RWPE2 (cell line): ENCODE measurements at regions not wholly inside any gene's neighbourhood (a gene's known extent, or its start where the extent isn't known, plus 50 kb on each side); places are given as distances from the start of the nearest gene placed in this dataset.
A peak's percentile ranks its signal among the peaks of the same experiment; 100 is the strongest.
"Not testable (repeated sequence)": the region's sequence is repeated elsewhere in the genome, so short reads cannot be mapped to it uniquely, and the experiment has no call there.

Experiments used
- ATAC-seq: fragments of 200-7000 bp; cut with Tn5 transposase; 3 replicates; pipeline ENCODE4 v1.9.1; 2021; ENCODE audit warnings: low read depth
- DNase-seq: peaks from one replicate; pipeline ENCODE4 v3.0.0-alpha.2; 2020; ENCODE audit warnings: low spot score
- H3K27ac ChIP-seq: fragments of 450-650 bp; 2 replicates; pipeline ENCODE4 v1.5.1; 2017; ENCODE audit warnings: mild to moderate bottlenecking; ENCODE audit not compliant: poor library complexity, severe bottlenecking
- H3K27me3 ChIP-seq: fragments of 250-450 bp; sonication (Bioruptor Pico); 2 replicates; pipeline ENCODE4 v1.5.1; 2021; ENCODE audit warnings: mild to moderate bottlenecking, moderate library complexity; ENCODE audit not compliant: insufficient read depth, poor library complexity, severe bottlenecking
- H3K36me3 ChIP-seq: fragments of 250-450 bp; sonication (Bioruptor Pico); 2 replicates; pipeline ENCODE4 v1.5.1; 2020; ENCODE audit warnings: low read depth, mild to moderate bottlenecking, moderate library complexity
- H3K4me1 ChIP-seq: fragments of 250-450 bp; sonication (Bioruptor Pico); 2 replicates; pipeline ENCODE4 v1.5.1; 2021; ENCODE audit warnings: mild to moderate bottlenecking, moderate library complexity; ENCODE audit not compliant: insufficient read depth, poor library complexity, severe bottlenecking
- H3K4me3 ChIP-seq: fragments of 250-450 bp; sonication (Bioruptor Pico); 2 replicates; pipeline ENCODE4 v1.5.1; 2021; ENCODE audit warnings: mild to moderate bottlenecking, moderate library complexity; ENCODE audit not compliant: severe bottlenecking
- H3K9me3 ChIP-seq: fragments of 250-450 bp; sonication (Bioruptor Pico); 2 replicates; pipeline ENCODE4 v1.5.1; 2021; ENCODE audit warnings: mild to moderate bottlenecking, moderate library complexity; ENCODE audit not compliant: severe bottlenecking
- TF ChIP-seq, protein P1 (sequence below): fragments of 450-650 bp; IDR thresholded peaks from one replicate; pipeline ENCODE4 v1.5.1; 2017; ENCODE audit warnings: mild to moderate bottlenecking, moderate library complexity; ENCODE audit not compliant: poor library complexity, severe bottlenecking

DNA sequence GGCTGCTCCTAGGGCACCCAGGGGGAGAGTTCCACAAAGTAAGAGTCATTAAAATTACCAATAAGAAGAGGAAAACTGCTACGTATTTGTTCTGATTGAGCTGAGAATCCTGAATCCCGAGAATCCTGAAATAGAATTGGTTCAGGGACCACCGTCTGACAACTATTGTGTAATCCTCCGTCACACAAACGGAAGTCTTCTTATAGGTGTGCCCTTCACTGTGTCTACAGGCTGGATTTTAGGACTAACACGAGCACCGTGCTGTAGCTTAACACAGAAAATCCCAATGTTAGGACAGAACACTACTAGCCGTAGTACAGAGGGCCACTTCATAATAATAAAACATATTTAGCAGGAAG is 50.6 kb upstream of the RNF182 start:
- DNase-seq (no peak), ATAC-seq (no peak)
- no peaks in the 10 kb centered on the region for H3K4me1 ChIP-seq
- no peaks in the 10 kb centered on the region for H3K36me3 ChIP-seq
- no peak overlapping the region for H3K27ac ChIP-seq
- H3K4me3 ChIP-seq, result peak overlapping the region; percentile 25
- no peaks in the 10 kb centered on the region for H3K27me3 ChIP-seq
- no peaks in the 10 kb centered on the region for H3K9me3 ChIP-seq
- TF ChIP-seq, protein P1, sequence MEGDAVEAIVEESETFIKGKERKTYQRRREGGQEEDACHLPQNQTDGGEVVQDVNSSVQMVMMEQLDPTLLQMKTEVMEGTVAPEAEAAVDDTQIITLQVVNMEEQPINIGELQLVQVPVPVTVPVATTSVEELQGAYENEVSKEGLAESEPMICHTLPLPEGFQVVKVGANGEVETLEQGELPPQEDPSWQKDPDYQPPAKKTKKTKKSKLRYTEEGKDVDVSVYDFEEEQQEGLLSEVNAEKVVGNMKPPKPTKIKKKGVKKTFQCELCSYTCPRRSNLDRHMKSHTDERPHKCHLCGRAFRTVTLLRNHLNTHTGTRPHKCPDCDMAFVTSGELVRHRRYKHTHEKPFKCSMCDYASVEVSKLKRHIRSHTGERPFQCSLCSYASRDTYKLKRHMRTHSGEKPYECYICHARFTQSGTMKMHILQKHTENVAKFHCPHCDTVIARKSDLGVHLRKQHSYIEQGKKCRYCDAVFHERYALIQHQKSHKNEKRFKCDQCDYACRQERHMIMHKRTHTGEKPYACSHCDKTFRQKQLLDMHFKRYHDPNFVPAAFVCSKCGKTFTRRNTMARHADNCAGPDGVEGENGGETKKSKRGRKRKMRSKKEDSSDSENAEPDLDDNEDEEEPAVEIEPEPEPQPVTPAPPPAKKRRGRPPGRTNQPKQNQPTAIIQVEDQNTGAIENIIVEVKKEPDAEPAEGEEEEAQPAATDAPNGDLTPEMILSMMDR, result no peak

DNA sequence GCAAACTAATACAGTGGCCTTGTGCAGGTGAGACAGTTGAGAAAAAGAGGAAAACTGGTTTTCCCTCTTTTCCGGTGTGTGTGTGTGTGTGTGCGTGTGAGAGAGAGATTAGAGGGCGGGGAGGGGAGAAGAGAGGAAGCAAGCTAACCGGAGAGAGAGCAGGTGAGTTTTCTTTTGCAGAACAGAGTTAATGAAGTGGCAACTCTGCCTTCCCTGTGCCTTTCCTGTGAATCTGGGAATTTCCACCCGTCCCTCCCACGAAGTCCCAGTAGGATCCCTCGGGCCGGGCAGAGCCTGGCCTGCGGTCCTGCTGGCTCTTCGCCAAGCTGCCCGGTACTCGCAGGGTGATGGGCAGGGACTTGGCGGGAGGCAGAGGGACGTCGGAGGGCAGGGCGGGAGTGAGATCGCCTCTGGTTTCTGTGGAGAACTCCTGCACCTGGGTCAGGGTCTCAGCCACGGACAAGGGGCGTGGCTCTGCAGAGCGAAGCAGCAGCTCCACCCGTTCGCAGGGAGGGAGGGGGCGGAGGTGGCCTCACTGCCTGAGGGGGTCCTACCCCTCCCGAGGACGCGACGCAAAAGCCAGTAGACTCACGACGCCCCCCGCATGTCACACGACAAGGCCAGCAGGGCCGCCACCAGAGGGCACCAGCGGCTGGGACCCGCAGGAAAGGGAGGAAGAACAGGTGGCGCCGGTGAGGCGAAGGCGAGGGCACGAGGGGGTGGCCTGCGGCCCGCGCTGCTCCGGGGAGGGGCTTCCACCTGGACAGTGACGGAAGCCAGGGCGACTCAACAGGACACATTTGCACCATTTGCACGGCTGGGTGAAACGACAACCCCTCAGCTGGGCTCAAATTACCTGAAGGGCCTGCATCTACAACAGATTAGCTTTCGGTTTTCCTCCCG is 51.2 kb upstream of the RNF182 start:
- Histone ChIP-seq H3K27ac (no peak overlapping the region), H3K36me3 (no peaks in the 10 kb centered on the region), H3K9me3 (no peaks in the 10 kb centered on the region), H3K27me3 (no peaks in the 10 kb centered on the region), H3K4me1 (no peaks in the 10 kb centered on the region), H3K4me3 (peak overlapping the region; percentile 25)
- TF ChIP-seq, protein P1, result peak; percentile 84
- peak; percentile 71 for DNase-seq
- ATAC-seq, result peak; percentile 74

DNA sequence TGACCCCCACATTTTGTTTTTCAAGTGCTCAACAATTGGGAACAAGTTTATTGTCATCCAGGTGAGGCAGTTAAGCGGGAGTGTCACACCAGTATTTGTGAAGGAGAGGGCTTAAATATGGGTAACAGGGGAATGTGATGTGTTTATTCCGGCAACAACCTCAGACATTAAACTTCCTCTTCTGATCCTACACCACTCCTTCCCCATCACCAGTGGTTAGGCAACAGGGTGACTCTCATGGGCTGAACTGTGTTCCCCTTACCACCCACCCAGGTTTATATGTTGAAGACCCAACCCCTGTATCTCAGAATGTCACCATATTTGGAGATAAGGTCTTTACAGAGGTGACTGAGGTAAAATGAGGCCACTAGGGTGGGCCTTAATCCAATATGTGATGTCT is 52.1 kb upstream of the RNF182 start:
- H3K36me3 ChIP-seq, result no peaks in the 10 kb centered on the region
- no peak overlapping the region for H3K4me3 ChIP-seq
- H3K4me1 ChIP-seq, result no peaks in the 10 kb centered on the region
- H3K9me3 ChIP-seq, result no peaks in the 10 kb centered on the region
- H3K27me3 ChIP-seq, result no peaks in the 10 kb centered on the region
- no peak for ATAC-seq
- TF ChIP-seq, protein P1, result no peak
- no peak overlapping the region for H3K27ac ChIP-seq
- DNase-seq, result no peak

DNA sequence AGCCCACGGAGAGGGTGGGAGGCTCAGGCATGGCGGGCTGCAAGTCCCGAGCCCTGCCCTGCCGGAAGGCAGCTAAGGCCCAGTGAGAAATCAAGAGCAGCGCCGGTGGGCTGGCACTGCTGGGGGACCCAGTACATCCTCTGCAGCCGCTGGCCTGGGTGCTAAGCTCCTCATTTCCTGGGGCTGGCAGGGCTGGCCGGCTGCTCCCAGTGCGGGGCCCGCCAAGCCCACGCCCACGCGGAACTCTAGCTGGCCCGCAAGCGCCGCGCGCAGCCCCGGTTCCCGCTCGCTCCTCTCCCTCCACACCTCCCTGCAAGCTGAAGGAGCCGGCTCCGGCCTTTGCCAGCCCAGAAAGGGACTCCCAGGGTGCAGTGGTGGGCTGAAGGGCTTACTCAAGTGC is 52.7 kb upstream of the RNF182 start:
- not testable (repeated sequence) for H3K4me1 ChIP-seq, H3K27ac ChIP-seq, ATAC-seq, H3K9me3 ChIP-seq, H3K4me3 ChIP-seq, H3K36me3 ChIP-seq, DNase-seq, H3K27me3 ChIP-seq

DNA sequence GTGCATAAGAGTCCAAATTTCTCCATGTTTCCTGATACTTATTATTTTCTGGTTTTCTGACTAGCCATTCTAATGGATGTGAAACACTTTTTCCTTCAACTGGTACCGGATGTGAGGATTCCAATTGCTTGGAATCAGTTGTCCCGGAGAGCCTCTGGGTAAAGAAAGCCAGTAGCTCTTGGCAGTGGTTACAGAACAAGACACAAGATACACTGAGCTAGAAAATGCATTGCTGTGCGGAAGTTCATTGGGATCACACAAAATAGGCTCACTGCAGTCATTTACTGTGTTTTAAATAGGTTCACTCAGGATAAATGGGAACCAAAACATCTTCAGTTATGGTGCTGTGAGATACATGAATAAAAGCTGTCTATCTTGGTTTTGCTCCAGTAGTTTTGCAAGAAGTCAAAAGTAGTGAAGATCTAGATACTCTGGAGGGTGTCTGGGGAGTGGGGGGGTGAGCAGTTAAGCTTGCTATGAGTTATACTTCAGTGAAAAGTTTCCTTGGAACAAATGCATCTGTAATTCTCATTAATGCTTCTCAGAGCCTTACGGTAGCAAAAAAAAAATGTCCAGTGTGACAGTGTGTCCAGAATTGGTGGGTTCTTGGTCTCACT is 54.4 kb upstream of the RNF182 start:
- no peak for ATAC-seq
- no peaks in the 10 kb centered on the region for H3K36me3 ChIP-seq
- no peak for DNase-seq
- no peak overlapping the region for H3K27ac ChIP-seq
- H3K4me3 ChIP-seq, result no peak overlapping the region
- no peaks in the 10 kb centered on the region for H3K9me3 ChIP-seq
- TF ChIP-seq, protein P1, result no peak
- no peaks in the 10 kb centered on the region for H3K4me1 ChIP-seq
- H3K27me3 ChIP-seq, result no peaks in the 10 kb centered on the region
